HT1080 (cell line): ENCODE measurements at regions not wholly inside any gene's neighbourhood (a gene's known extent, or its start where the extent isn't known, plus 50 kb on each side); places are given as distances from the start of the nearest gene placed in this dataset.
"Not testable (repeated sequence)": the region's sequence is repeated elsewhere in the genome, so short reads cannot be mapped to it uniquely, and the experiment has no call there.

Experiments used
- DNase-seq: peaks from one replicate; pipeline ENCODE4 v3.0.0-alpha.2; 2015; ENCODE audit warnings: low read depth

GRCh38 chr4:3651267-3651845 is 114.8 kb upstream of the ADRA2C start:
- no peak for DNase-seq

GRCh38 chr4:3649491-3649890 is 116.7 kb upstream of the ADRA2C start:
- DNase-seq = no peak

GRCh38 chr4:3648731-3649130 is 116.5 kb upstream of the LRPAP1 start:
- no peak for DNase-seq

GRCh38 chr4:3648195-3648594 is 116.0 kb upstream of the LRPAP1 start:
- no peak for DNase-seq

GRCh38 chr4:3647421-3647820 is 115.2 kb upstream of the LRPAP1 start:
- no peak for DNase-seq

GRCh38 chr4:3645711-3646679 is 113.8 kb upstream of the LRPAP1 start:
- DNase-seq = no peak

- DNase-seq = peak; percentile 53
These were observed 112.8 kb upstream of the LRPAP1 start for GRCh38 chr4:3644849-3645627.

- DNase-seq = no peak
These were observed 111.6 kb upstream of the LRPAP1 start for GRCh38 chr4:3643518-3644433.

GRCh38 chr4:3642806-3643517 is 110.7 kb upstream of the LRPAP1 start:
- DNase-seq = no peak

- no peak for DNase-seq
These were observed 109.9 kb upstream of the LRPAP1 start for GRCh38 chr4:3642056-3642630.

GRCh38 chr4:3641501-3641900 is 109.3 kb upstream of the LRPAP1 start:
- DNase-seq = no peak

- peak; percentile 9 for DNase-seq
These were observed 108.4 kb upstream of the LRPAP1 start for GRCh38 chr4:3640587-3640962.

GRCh38 chr4:3639613-3640586 is 107.7 kb upstream of the LRPAP1 start:
- no peak for DNase-seq

- DNase-seq = no peak
These were observed 106.0 kb upstream of the LRPAP1 start for GRCh38 chr4:3638080-3638795.

GRCh38 chr4:3637326-3638016 is 105.2 kb upstream of the LRPAP1 start:
- DNase-seq = no peak

- no peak for DNase-seq
These were observed 104.6 kb upstream of the LRPAP1 start for GRCh38 chr4:3636646-3637320.

- not testable (repeated sequence) for DNase-seq
These were observed 103.8 kb upstream of the LRPAP1 start for GRCh38 chr4:3636020-3636419.
